Liver (tissue), 8 donors: ENCODE measurements at regions not wholly inside any gene's neighbourhood (a gene's known extent, or its start where the extent isn't known, plus 50 kb on each side); places are given as distances from the start of the nearest gene placed in this dataset.

ENCODE experiments used
- DNase-seq: peaks from one replicate; pipeline ENCODE4 v3.0.0-alpha.2; 2017; ENCODE audit warnings: low spot score
- H3K27ac ChIP-seq, 2 donors: one replicate each; pipeline ENCODE4 v1.7.0; 2013; ENCODE audit warnings: inconsistent platforms in 2 of 2, low read length in 2 of 2, control low read depth in 1 of 2, low read depth in 1 of 2, mild to moderate bottlenecking in 1 of 2
- H3K27me3 ChIP-seq, 4 donors: one replicate each; pipeline versions ENCODE4 v1.6.1 to v1.7.0; 2013; ENCODE audit warnings: low read length in 3 of 4, inconsistent platforms in 1 of 4, mild to moderate bottlenecking in 1 of 4, moderate library complexity in 1 of 4; ENCODE audit not compliant: control insufficient read depth in 4 of 4, insufficient read depth in 4 of 4
- H3K36me3 ChIP-seq, 4 donors: one replicate each; pipeline versions ENCODE4 v1.6.1 to v1.7.0; 2013; ENCODE audit warnings: low read length in 3 of 4, mild to moderate bottlenecking in 3 of 4, low read depth in 1 of 4, moderate library complexity in 1 of 4; ENCODE audit not compliant: control insufficient read depth in 4 of 4, insufficient read depth in 3 of 4
- H3K4me1 ChIP-seq, 4 donors: one replicate each; pipeline versions ENCODE4 v1.6.1 to v1.7.0; 2013; ENCODE audit warnings: low read length in 3 of 4, mild to moderate bottlenecking in 3 of 4, moderate library complexity in 1 of 4; ENCODE audit not compliant: control insufficient read depth in 4 of 4, insufficient read depth in 4 of 4
- H3K4me3 ChIP-seq, 3 donors: one replicate each; pipeline versions ENCODE4 v1.6.1 to v1.7.0; 2013; ENCODE audit warnings: low read length in 3 of 3, control low read depth in 1 of 3, low read depth in 1 of 3, mild to moderate bottlenecking in 1 of 3
- H3K9ac ChIP-seq, 2 donors: one replicate each; pipeline ENCODE4 v1.7.0; 2013; ENCODE audit warnings: low read length in 2 of 2, mild to moderate bottlenecking in 2 of 2, moderate library complexity in 2 of 2, control low read depth in 1 of 2, low read depth in 1 of 2
- H3K9me3 ChIP-seq, 4 donors: one replicate each; pipeline versions ENCODE4 v1.6.1 to v1.7.0; 2013; ENCODE audit warnings: low read length in 3 of 4; ENCODE audit not compliant: control insufficient read depth in 4 of 4
- CTCF ChIP-seq: fragments of 150-350 bp; IDR thresholded peaks from 2 replicates; pipeline ENCODE4 v1.5.1; 2017; ENCODE audit warnings: improper control_type of control experiment, low read depth, low read length; ENCODE audit not compliant: missing input control
- EGR1 ChIP-seq, 2 donors: IDR thresholded peaks; 2 replicates each; pipeline ENCODE4 v1.6.1; 2016 to 2018; ENCODE audit warnings: antibody characterized with exemption in 2 of 2, low read depth in 2 of 2
- GABPA ChIP-seq, 2 donors: IDR thresholded peaks in 1 of 2; conservative IDR thresholded peaks in 1 of 2; 2 replicates each; pipeline ENCODE4 v1.6.1; 2016; ENCODE audit warnings: antibody characterized with exemption in 2 of 2, mild to moderate bottlenecking in 1 of 2, moderate library complexity in 1 of 2
- HNF4A ChIP-seq, 2 donors: conservative IDR thresholded peaks; 2 replicates each; pipeline ENCODE4 v1.6.1; 2016; ENCODE audit warnings: antibody characterized with exemption in 2 of 2, mild to moderate bottlenecking in 2 of 2
- HNF4G ChIP-seq: IDR thresholded peaks from 2 replicates; pipeline ENCODE4 v1.6.1; 2016; ENCODE audit warnings: antibody characterized with exemption
- JUND ChIP-seq, 2 donors: IDR thresholded peaks; 2 replicates each; pipeline ENCODE4 v1.6.1; 2016; ENCODE audit warnings: antibody characterized with exemption in 2 of 2
- MAX ChIP-seq: IDR thresholded peaks from 2 replicates; pipeline ENCODE4 v1.6.1; 2016; ENCODE audit warnings: antibody characterized with exemption
- NR2F2 ChIP-seq: IDR thresholded peaks from 2 replicates; pipeline ENCODE4 v1.6.1; 2016; ENCODE audit warnings: antibody characterized with exemption
- RAD21 ChIP-seq, 2 donors: IDR thresholded peaks; 2 replicates each; pipeline ENCODE4 v1.6.1; 2016; ENCODE audit warnings: antibody characterized with exemption in 2 of 2, mild to moderate bottlenecking in 2 of 2
- RXRA ChIP-seq, 2 donors: IDR thresholded peaks; 2 replicates each; pipeline ENCODE4 v1.6.1; 2017 to 2018; ENCODE audit warnings: antibody characterized with exemption in 2 of 2, mild to moderate bottlenecking in 1 of 2
- SP1 ChIP-seq: IDR thresholded peaks from 2 replicates; pipeline ENCODE4 v1.6.1; 2018; ENCODE audit warnings: antibody characterized with exemption, mild to moderate bottlenecking
- YY1 ChIP-seq: IDR thresholded peaks from 2 replicates; pipeline ENCODE4 v1.6.1; 2016; ENCODE audit warnings: antibody characterized with exemption, mild to moderate bottlenecking
- ZBTB33 ChIP-seq: IDR thresholded peaks from 2 replicates; pipeline ENCODE4 v1.6.1; 2016; ENCODE audit warnings: antibody characterized with exemption
- WGBS: extraction: QIAGEN DNeasy Blood & Tissue Kit; methylation state at CpG from one replicate; pipeline ENCODE4 v1.1.7; 2013; 5-methylcytosine and 5-hydroxymethylcytosine counted together
- TF ChIP-seq, protein P1 (sequence below): IDR thresholded peaks from 2 replicates; pipeline ENCODE4 v1.6.1; 2016; ENCODE audit warnings: antibody characterized with exemption, mild to moderate bottlenecking
- donor health status: healthy.
- donor health status: healthy.
- donor health status: healthy.
- donor health status: healthy.
- donor health status: healthy.

DNA sequence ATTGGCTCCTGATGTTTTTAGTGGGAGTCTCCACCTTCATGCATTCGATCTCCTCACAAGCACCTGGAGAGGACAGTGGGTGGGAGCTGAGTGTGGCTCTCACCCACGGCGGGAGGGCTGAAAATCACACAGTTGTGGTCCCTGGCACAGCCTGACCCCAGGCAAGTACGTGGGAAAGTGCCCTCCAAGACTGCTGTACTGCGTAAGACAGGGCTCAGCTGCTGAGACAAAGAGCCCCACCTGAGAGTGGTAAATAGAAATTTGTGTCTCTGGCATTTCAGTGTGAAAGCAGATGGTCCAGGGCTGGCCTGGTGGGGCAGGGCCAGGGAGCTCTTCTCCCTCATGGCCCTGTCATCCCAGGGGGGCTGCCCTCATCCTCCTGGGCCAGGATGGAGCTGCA, 77.4 kb upstream of the IQSEC1 start:
- 95% methylated on average over 5 of the region's 5 CpGs for WGBS
- Histone ChIP-seq H3K27me3 (no peaks in the 10 kb centered on the region), H3K9me3 (peaks cover 0 to 3% (median 1%) of the 10 kb centered on the region in 4 donors), H3K27ac (no peak overlapping the region), H3K4me3 (no peak overlapping the region), H3K9ac (no peak overlapping the region), H3K4me1 (no peaks in the 10 kb centered on the region), H3K36me3 (no peaks in the 10 kb centered on the region)
- no peak for TF ChIP-seq EGR1 (IDR thresholded peaks at IDR 0.05; ENCODE audit: low read depth in 2 of 2)
- TF ChIP-seq NR2F2 = no peak
- no peak for TF ChIP-seq JUND (IDR thresholded peaks at IDR 0.05)
- TF ChIP-seq, protein P1, sequence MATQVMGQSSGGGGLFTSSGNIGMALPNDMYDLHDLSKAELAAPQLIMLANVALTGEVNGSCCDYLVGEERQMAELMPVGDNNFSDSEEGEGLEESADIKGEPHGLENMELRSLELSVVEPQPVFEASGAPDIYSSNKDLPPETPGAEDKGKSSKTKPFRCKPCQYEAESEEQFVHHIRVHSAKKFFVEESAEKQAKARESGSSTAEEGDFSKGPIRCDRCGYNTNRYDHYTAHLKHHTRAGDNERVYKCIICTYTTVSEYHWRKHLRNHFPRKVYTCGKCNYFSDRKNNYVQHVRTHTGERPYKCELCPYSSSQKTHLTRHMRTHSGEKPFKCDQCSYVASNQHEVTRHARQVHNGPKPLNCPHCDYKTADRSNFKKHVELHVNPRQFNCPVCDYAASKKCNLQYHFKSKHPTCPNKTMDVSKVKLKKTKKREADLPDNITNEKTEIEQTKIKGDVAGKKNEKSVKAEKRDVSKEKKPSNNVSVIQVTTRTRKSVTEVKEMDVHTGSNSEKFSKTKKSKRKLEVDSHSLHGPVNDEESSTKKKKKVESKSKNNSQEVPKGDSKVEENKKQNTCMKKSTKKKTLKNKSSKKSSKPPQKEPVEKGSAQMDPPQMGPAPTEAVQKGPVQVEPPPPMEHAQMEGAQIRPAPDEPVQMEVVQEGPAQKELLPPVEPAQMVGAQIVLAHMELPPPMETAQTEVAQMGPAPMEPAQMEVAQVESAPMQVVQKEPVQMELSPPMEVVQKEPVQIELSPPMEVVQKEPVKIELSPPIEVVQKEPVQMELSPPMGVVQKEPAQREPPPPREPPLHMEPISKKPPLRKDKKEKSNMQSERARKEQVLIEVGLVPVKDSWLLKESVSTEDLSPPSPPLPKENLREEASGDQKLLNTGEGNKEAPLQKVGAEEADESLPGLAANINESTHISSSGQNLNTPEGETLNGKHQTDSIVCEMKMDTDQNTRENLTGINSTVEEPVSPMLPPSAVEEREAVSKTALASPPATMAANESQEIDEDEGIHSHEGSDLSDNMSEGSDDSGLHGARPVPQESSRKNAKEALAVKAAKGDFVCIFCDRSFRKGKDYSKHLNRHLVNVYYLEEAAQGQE = no peak
- no peak for TF ChIP-seq MAX
- TF ChIP-seq HNF4G = no peak
- no peak for TF ChIP-seq CTCF
- no peak for TF ChIP-seq GABPA (IDR thresholded peaks at IDR 0.05 in 1 of 2, conservative IDR thresholded peaks at IDR 0.05 in 1 of 2)
- no peak for TF ChIP-seq ZBTB33
- TF ChIP-seq HNF4A (conservative IDR thresholded peaks at IDR 0.05) = no peak
- TF ChIP-seq RAD21 (IDR thresholded peaks at IDR 0.05) = no peak
- no peak for TF ChIP-seq SP1
- TF ChIP-seq RXRA (IDR thresholded peaks at IDR 0.05) = no peak
- no peak for TF ChIP-seq YY1
- no peak for DNase-seq

DNA sequence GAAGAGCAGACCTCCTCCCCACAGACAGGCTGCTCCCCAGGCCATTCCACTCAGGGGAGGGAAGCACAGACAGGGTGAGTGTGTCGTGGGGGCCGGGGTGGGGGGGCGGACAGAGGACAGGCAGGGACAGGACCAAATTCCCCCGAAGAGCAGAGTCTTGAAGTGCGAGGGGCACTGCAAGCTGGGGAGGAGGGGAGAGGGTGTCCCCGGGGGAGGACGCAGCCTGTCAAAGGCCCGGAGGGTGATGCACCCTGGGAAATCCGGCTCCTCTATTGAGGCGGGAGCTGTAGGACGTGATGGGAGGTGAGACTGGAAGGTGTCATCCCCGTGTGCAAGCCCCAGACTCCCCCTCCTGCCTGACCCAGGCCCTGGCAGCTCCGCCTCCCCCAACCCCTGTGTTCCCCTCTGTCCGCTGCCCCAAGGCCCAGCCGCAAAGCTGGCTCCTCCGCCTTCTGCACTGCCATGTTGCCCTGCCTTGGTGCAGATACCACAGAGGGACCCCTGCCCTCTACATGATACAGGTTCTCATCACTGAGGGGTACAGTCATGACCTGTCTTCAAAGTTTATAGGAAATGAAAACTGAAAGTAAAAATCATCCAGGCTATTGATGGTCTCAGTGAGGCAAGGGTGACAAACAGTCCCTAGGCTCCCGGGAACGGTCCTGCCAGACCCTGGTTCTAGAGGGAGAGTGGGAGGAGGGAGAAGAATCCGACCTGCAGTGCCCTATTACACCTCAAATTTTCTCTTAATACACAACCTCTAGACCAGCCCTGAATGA, 76.3 kb upstream of the IQSEC1 start:
- Histone ChIP-seq H3K27ac (no peak overlapping the region), H3K9ac (no peak overlapping the region), H3K27me3 (no peaks in the 10 kb centered on the region), H3K36me3 (no peaks in the 10 kb centered on the region), H3K4me3 (no peak overlapping the region), H3K4me1 (no peaks in the 10 kb centered on the region), H3K9me3 (no peaks in the 10 kb centered on the region)
- TF ChIP-seq NR2F2 = no peak
- no peak for TF ChIP-seq ZBTB33
- DNase-seq = no peak
- WGBS = 88% methylated on average over 19 of the region's 19 CpGs
